ENCODE measurements at regions not wholly inside any gene's neighbourhood (a gene's known extent, or its start where the extent isn't known, plus 50 kb on each side); places are given as distances from the start of the nearest gene placed in this dataset.

DNA sequence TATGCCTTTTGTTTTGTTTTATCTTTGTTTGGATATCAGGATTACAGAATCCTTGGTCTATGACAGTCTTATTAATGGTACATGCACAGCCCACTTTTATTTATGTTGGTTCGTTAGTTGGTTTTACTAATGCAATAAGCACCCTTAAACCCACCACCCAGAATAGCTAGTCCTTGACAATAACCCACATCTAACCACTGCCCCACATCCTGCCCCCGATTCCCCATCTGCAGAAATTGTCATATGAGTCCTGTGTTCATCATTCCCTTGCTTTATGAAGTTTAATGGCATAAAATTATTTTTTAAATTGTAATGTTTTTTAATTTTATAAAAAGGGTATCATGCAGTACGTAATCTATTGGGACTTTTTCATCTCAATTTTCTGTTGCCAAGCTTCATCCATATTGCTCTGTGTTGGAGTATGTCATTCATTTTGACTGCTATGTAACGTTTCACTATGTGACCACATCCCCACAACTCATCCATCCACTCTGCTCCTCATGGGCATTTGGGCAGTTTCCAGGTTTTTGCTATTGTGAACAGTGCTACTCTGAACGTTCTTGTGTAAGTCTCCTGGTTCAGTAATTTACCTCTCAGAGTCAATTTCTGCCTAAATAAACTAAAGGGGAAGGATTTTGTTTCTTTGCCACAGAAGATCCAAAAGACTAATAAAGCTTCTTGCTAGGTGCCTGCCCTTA is 150.4 kb downstream of the MRPL14 start (continued):
- TF ChIP-seq, protein P1, sequence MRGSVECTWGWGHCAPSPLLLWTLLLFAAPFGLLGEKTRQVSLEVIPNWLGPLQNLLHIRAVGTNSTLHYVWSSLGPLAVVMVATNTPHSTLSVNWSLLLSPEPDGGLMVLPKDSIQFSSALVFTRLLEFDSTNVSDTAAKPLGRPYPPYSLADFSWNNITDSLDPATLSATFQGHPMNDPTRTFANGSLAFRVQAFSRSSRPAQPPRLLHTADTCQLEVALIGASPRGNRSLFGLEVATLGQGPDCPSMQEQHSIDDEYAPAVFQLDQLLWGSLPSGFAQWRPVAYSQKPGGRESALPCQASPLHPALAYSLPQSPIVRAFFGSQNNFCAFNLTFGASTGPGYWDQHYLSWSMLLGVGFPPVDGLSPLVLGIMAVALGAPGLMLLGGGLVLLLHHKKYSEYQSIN (CRISPR knock-in tag; IDR thresholded peaks at IDR 0.05; ENCODE audit: borderline replicate concordance) = no peak

DNA sequence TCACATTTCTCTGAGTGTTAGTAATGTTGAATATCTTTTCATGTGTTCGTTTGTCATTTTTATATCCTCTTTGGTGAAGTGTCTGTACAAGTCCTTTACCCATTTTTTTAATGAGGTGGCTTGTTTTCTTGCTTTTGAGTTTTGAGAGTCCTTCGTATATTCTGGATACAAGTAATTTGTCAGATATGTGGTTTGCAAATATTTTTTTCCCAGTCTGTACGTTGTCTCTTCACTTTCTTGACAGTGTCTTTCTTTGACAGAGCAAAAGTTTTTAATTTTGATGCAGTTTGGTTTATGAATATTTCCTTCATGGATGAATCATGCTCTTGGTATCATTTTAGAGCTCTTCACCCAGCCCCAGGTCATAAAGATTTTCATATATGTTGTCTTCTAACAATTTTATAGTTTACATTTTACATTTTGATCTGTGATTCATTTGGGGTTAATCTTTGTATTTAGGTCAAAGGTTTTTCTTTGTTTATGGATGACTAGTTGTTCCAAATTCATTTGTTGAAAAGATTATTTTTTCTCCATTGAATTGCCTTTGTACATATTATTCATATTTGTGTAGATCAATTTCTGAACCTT is 152.5 kb downstream of the MRPL14 start:
- ChIA-PET POLR2A (no interaction called here), CTCF (ENCODE audit: low intra/inter-chr PET ratio, low total read pairs) (no interaction called here)
- peaks cover 42% of the 10 kb centered on the region for H3K4me1 ChIP-seq (ENCODE audit: insufficient read depth, low read length)
- no TSS peak for BruUV-seq (replicated peaks)
- no peak for FAIRE-seq
- WGBS (ENCODE audit: low lambda C conversion rate) = 39% methylated on average over 3 of the region's 3 CpGs
- DNase-seq (ENCODE audit: low spot score) = no peak
- no peaks in the 10 kb centered on the region for H3K36me3 ChIP-seq (replicated peaks in 1 of 2; ENCODE audit: control insufficient read depth in 1 of 2, insufficient read depth in 2 of 2, low read length in 2 of 2)
- H3K4me3 ChIP-seq (replicated peaks in 1 of 3; ENCODE audit: insufficient read depth in 1 of 3, low read depth in 2 of 3, low read length in 3 of 3) = no peak overlapping the region
- H3K4me2 ChIP-seq (ENCODE audit: low read depth, low read length) = no peak overlapping the region
- intact Hi-C loops (cut with micrococcal nuclease; ENCODE audit: unreplicated experiment) = no loop called here
- no peaks in the 10 kb centered on the region for H4K20me1 ChIP-seq (ENCODE audit: insufficient read depth, low read length)
- peaks cover 6% of the 10 kb centered on the region; the same call in 1 of the 2 replicates for H3K9me3 ChIP-seq (ENCODE audit: low read length)
- no peak overlapping the region for H3K9ac ChIP-seq (ENCODE audit: insufficient read depth, low read depth, low read length)
- H3K27me3 ChIP-seq (ENCODE audit: control insufficient read depth in 1 of 2, insufficient read depth in 2 of 2, low read length in 2 of 2) = peaks cover 12 to 70% of the 10 kb centered on the region in 2 experiments; a peak in 4 of 5 replicates
- H2AFZ ChIP-seq (ENCODE audit: low read length) = no peak overlapping the region
- H3K79me2 ChIP-seq (ENCODE audit: insufficient read depth, low read length) = no peaks in the 10 kb centered on the region
- no peak overlapping the region for H3K27ac ChIP-seq (ENCODE audit: extremely low read length, insufficient read depth, low read length)
- no peak for ATAC-seq
- in situ Hi-C loops (cut with HindIII; ENCODE audit: extremely low pct_ligation_motif_present, low pct_unique_long_range_greater_than_20kb) = no loop called here
- TF ChIP-seq ZNF460 (CRISPR knock-in tag; IDR thresholded peaks at IDR 0.05; ENCODE audit: borderline replicate concordance) (no peak), PAF1 (CRISPR knock-in tag; IDR thresholded peaks at IDR 0.05) (no peak), U2AF1 (optimal IDR thresholded peaks at IDR 0.05; ENCODE audit: low read depth, low read length) (no peak), YEATS2 (CRISPR knock-in tag; IDR thresholded peaks at IDR 0.05; ENCODE audit: borderline replicate concordance) (no peak), ZNF777 (CRISPR knock-in tag; IDR thresholded peaks at IDR 0.05) (no peak)
- TF ChIP-seq, protein P2, sequence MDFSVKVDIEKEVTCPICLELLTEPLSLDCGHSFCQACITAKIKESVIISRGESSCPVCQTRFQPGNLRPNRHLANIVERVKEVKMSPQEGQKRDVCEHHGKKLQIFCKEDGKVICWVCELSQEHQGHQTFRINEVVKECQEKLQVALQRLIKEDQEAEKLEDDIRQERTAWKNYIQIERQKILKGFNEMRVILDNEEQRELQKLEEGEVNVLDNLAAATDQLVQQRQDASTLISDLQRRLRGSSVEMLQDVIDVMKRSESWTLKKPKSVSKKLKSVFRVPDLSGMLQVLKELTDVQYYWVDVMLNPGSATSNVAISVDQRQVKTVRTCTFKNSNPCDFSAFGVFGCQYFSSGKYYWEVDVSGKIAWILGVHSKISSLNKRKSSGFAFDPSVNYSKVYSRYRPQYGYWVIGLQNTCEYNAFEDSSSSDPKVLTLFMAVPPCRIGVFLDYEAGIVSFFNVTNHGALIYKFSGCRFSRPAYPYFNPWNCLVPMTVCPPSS (IDR thresholded peaks at IDR 0.05) = no peak
- TF ChIP-seq, protein P3, sequence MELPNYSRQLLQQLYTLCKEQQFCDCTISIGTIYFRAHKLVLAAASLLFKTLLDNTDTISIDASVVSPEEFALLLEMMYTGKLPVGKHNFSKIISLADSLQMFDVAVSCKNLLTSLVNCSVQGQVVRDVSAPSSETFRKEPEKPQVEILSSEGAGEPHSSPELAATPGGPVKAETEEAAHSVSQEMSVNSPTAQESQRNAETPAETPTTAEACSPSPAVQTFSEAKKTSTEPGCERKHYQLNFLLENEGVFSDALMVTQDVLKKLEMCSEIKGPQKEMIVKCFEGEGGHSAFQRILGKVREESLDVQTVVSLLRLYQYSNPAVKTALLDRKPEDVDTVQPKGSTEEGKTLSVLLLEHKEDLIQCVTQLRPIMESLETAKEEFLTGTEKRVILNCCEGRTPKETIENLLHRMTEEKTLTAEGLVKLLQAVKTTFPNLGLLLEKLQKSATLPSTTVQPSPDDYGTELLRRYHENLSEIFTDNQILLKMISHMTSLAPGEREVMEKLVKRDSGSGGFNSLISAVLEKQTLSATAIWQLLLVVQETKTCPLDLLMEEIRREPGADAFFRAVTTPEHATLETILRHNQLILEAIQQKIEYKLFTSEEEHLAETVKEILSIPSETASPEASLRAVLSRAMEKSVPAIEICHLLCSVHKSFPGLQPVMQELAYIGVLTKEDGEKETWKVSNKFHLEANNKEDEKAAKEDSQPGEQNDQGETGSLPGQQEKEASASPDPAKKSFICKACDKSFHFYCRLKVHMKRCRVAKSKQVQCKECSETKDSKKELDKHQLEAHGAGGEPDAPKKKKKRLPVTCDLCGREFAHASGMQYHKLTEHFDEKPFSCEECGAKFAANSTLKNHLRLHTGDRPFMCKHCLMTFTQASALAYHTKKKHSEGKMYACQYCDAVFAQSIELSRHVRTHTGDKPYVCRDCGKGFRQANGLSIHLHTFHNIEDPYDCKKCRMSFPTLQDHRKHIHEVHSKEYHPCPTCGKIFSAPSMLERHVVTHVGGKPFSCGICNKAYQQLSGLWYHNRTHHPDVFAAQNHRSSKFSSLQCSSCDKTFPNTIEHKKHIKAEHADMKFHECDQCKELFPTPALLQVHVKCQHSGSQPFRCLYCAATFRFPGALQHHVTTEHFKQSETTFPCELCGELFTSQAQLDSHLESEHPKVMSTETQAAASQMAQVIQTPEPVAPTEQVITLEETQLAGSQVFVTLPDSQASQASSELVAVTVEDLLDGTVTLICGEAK (IDR thresholded peaks at IDR 0.05) = no peak
- TF ChIP-seq, protein P3 (CRISPR knock-in tag; IDR thresholded peaks at IDR 0.05) = no peak
- TF ChIP-seq, protein P4, sequence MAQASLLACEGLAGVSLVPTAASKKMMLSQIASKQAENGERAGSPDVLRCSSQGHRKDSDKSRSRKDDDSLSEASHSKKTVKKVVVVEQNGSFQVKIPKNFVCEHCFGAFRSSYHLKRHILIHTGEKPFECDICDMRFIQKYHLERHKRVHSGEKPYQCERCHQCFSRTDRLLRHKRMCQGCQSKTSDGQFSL (CRISPR knock-in tag; IDR thresholded peaks at IDR 0.05) = no peak
